Suprapubic skin (tissue), 3 donors: ENCODE measurements at regions not wholly inside any gene's neighbourhood (a gene's known extent, or its start where the extent isn't known, plus 50 kb on each side); places are given as distances from the start of the nearest gene placed in this dataset.

Experiments used
- CTCF ChIP-seq, 2 donors: fragments of 200-600 bp in 1 of 2; fragments of 450-650 bp in 1 of 2; sonication (generic) in 1 of 2; IDR thresholded peaks; one replicate each; pipeline ENCODE4 v1.5.1; 2016 to 2019; ENCODE audit warnings: antibody characterized with exemption in 2 of 2, mild to moderate bottlenecking in 1 of 2, moderate library complexity in 1 of 2
- POLR2A ChIP-seq, 2 donors: fragments of 450-650 bp; IDR thresholded peaks; one replicate each; pipeline ENCODE4 v1.6.1; 2017; ENCODE audit warnings: antibody characterized with exemption in 2 of 2, mild to moderate bottlenecking in 2 of 2, moderate library complexity in 2 of 2

- TF ChIP-seq CTCF (IDR thresholded peaks at IDR 0.05) (no peak), POLR2A (IDR thresholded peaks at IDR 0.05) (no peak)
These were observed 207.1 kb downstream of the TMX3 start for GRCh38 chr18:68507781-68508180.
